ENCODE measurements at regions not wholly inside any gene's neighbourhood (a gene's known extent, or its start where the extent isn't known, plus 50 kb on each side); places are given as distances from the start of the nearest gene placed in this dataset.

DNA sequence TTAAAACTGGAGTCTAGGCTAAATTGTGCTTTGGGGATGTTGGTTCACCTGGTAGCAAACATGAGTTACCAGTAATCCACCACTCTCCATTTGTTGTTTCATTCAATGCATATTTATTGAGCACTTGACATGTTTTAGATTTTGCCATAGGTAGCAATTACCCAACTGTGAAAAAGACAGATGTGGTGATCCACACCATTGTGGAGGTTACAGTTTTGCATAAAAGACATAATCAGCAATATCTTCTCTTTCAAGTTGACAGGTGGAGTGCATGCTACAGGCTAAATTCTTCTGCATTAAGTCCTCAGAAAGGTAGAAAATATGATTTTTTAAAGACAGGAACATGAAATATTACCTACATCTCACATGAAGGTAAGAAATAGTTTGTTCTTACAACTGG lies 143.0 kb upstream of the TSHZ2 start:
- no peak overlapping the region for H2BK15ac ChIP-seq (ENCODE audit: low read length)
- no peak overlapping the region for H3K18ac ChIP-seq (ENCODE audit: extremely low read depth, low read length)
- H3K36me3 ChIP-seq (ENCODE audit: control insufficient read depth in 2 of 4, insufficient read depth in 4 of 4, low read length in 3 of 4), result no peaks in the 10 kb centered on the region
- H2BK20ac ChIP-seq (ENCODE audit: low read length), result no peak overlapping the region
- ChIA-PET CTCF (ENCODE audit: partially characterized antibody) (interaction anchor here (1.3 kb wide), 1 partner anchor 14 kb away, joined by 3 read pairs; no protein-coding TSS in a partner anchor), POLR2A (ENCODE audit: partially characterized antibody) (no interaction called here)
- no peak overlapping the region for H3K9ac ChIP-seq (replicated peaks in 1 of 4; ENCODE audit: extremely low read depth in 1 of 4, low read depth in 3 of 4, low read length in 3 of 4)
- H3K79me2 ChIP-seq (ENCODE audit: control insufficient read depth in 1 of 2, insufficient read depth in 2 of 2, low read length in 2 of 2), result no peaks in the 10 kb centered on the region
- H2AFZ ChIP-seq (ENCODE audit: low read length), result no peak overlapping the region
- H2BK5ac ChIP-seq (ENCODE audit: low read depth, low read length), result no peak overlapping the region
- H4K91ac ChIP-seq (replicated peaks; ENCODE audit: insufficient read length, low read length), result no peak overlapping the region
- H3K23ac ChIP-seq (ENCODE audit: insufficient read length), result no peak overlapping the region
- H3K4me2 ChIP-seq (ENCODE audit: insufficient read depth in 1 of 2, low read depth in 2 of 2, low read length in 2 of 2), result no peak overlapping the region
- H2AK5ac ChIP-seq (ENCODE audit: low read depth, low read length), result no peak overlapping the region
- no peaks in the 10 kb centered on the region for H3K4me1 ChIP-seq (replicated peaks in 1 of 4; ENCODE audit: control insufficient read depth in 3 of 4, insufficient read depth in 4 of 4, low read length in 3 of 4)
- no peak overlapping the region for H2BK120ac ChIP-seq (replicated peaks; ENCODE audit: low read depth, low read length)
- DNase-seq (ENCODE audit: low read depth in 1 of 2, low spot score in 2 of 2), result no peak
- no peak overlapping the region for H3K56ac ChIP-seq (replicated peaks; ENCODE audit: insufficient read length, low read depth, low read length)
- no peak overlapping the region for H2BK12ac ChIP-seq (ENCODE audit: low read depth, low read length)
- no peak for FAIRE-seq
- H3K27me3 ChIP-seq (replicated peaks in 1 of 4; ENCODE audit: control insufficient read depth in 3 of 4, extremely low read depth in 1 of 4, insufficient read depth in 3 of 4, low read length in 3 of 4), result no peaks in the 10 kb centered on the region
- H4K5ac ChIP-seq (ENCODE audit: insufficient read length, low read depth, low read length), result no peak overlapping the region
- H3K9me3 ChIP-seq (ENCODE audit: insufficient read depth in 2 of 2, low read depth in 1 of 2, low read length in 1 of 2), result no peaks in the 10 kb centered on the region
- H3K4me3 ChIP-seq (ENCODE audit: extremely low read depth in 1 of 4, insufficient read depth in 2 of 4, low read depth in 3 of 4, low read length in 4 of 4), result no peak overlapping the region
- no peak overlapping the region for H3K4ac ChIP-seq (replicated peaks; ENCODE audit: insufficient read length, low read depth, low read length)
- no peaks in the 10 kb centered on the region for H4K20me1 ChIP-seq (replicated peaks in 1 of 2; ENCODE audit: control insufficient read depth in 1 of 2, insufficient read depth in 2 of 2, low read length in 2 of 2)
- no peak overlapping the region for H4K8ac ChIP-seq (ENCODE audit: extremely low read depth, insufficient read depth, low read length)
- H3K14ac ChIP-seq (ENCODE audit: insufficient read length), result no peak overlapping the region
- H3K79me1 ChIP-seq (ENCODE audit: low read depth, low read length), result no peaks in the 10 kb centered on the region
- no peak for TF ChIP-seq KDM4A (IDR thresholded peaks at IDR 0.05; ENCODE audit: low read depth, low read length, severe bottlenecking)
- no peak for TF ChIP-seq FOSL1 (IDR thresholded peaks at IDR 0.05; ENCODE audit: insufficient read depth, low read depth, low read length)
- no peak for TF ChIP-seq NRF1 (IDR thresholded peaks at IDR 0.05; ENCODE audit: low read depth, low read length)
- no peak overlapping the region for H3K27ac ChIP-seq (ENCODE audit: low read depth, low read length)
- H3K23me2 ChIP-seq (ENCODE audit: low read depth, low read length), result no peaks in the 10 kb centered on the region

All from H1 (cell line).